DMS79 (cell line): ENCODE measurements at regions not wholly inside any gene's neighbourhood (a gene's known extent, or its start where the extent isn't known, plus 50 kb on each side); places are given as distances from the start of the nearest gene placed in this dataset.
"Not testable (repeated sequence)": the region's sequence is repeated elsewhere in the genome, so short reads cannot be mapped to it uniquely, and the experiment has no call there.

Source experiments
- DNase-seq: peaks from one replicate; lab custom pipeline; 2025; lab: John Stamatoyannopoulos, UW

DNA sequence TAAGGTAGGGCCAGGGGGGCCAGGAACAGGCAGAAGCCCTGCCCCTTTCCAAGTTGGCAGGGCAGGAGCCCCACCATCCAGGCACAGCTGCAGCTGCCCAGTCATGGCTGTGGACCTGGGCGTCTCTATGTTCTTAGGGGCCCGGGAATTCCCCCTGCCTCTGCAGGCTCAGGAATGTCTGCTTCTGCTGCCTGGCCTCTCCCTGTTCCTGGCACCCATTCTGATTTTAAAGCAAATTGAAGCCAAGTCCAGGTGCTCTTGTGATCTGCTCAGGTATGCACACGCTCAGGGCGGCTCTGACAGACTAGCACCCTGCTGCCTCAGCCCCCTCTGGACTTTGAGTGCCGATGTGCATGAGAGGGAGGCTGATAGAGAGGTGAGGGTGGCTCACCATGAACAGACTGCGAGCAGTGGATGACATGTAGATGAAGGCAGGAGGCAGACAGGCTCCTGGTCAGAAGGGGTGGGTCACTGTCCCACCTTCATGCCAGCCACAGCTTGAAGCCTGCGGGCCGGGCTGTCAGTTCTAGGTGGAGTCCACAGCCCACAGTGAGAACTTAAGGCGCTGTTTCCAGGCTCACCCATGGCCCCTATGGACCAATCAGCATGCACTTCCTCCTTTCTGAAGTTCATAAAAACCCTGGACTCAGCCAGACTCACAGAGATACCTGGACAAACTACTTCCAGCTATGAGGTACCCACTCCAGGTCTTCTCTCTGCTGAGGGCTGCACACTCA is 747.8 kb upstream of the GBE1 start:
- DNase-seq: no peak

GRCh38 chr3:82506204-82506603 is 744.8 kb upstream of the GBE1 start:
- no peak for DNase-seq

DNA sequence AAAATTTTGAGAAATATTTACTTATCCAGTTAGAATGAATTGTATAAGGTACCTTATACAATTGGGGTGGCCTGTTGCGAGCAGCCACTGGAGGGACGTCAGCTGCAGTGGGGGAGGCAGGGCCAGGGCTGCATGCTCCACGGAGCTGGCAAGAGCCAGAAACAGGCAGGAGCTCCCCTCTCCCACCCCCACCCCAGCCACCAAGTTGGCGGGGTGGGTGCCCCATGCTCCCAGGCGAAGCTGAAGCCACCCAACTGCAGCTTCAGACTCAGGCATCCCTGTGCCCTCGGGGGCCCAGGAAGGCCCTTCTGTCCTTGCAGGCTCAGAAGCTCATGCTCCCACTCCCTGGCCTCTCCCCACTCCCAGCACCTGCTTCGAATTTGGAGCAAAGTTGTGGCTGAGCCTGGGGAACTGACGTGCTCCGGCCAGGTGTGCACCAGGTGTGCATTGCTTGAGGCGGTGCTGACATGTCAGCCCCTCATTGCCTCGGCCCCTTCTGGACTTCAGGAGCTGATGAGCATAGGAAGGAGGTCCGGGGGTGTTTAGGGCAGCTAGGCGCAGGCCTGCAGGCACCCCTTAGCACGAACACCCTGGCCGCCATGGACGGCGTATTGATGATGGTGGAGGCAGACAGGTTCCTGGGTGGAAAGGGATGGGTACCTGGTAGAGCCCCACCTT is 743.8 kb upstream of the GBE1 start:
- DNase-seq: no peak

- no peak for DNase-seq
Observed at GRCh38 chr3:82498186-82498585, 736.7 kb upstream of the GBE1 start.

- DNase-seq: no peak
Observed at GRCh38 chr3:82496890-82497560, 735.6 kb upstream of the GBE1 start.

DNA sequence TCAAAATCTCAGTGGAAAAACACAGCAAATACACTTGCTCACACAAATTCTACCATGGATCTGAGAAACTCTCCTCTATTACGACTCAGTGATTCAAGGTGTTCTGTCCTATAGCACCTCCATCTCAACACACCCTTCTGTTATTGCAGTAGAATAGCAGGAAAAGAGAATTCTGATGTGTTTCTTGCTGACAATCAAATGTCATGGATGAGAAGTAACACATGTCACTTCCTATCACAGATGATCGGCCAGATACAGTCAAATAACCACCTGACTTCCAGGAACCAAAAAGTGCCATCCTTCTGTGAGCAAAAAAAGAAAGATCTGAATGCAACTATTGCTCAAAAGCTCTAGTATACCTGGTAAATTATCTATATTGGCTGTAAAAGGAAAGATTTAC is 734.2 kb upstream of the GBE1 start:
- DNase-seq: no peak

DNA sequence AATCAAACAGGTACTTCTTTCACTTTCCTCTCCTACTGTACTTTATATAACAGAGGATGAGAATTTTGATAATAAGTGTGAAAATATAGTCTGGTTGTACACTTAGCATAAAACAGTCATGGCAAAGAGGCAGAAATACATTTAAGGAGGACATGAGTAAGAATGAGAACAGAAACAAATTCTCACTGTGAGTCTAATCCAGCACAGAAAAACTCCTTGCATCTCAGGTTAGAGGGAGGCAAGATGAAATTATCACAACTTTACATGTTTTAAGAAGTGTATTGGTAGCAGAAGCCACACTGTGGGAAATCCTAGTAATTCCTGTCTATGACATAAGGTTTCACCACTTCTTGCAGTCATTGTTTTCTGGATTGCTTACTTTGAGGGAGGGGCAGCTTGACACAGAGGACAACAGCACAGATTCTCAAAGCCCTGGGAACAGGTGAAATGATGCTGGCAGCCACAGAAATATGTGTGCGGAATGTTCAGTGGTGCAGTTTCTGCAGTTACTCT is 733.6 kb upstream of the GBE1 start:
- no peak for DNase-seq

DNA sequence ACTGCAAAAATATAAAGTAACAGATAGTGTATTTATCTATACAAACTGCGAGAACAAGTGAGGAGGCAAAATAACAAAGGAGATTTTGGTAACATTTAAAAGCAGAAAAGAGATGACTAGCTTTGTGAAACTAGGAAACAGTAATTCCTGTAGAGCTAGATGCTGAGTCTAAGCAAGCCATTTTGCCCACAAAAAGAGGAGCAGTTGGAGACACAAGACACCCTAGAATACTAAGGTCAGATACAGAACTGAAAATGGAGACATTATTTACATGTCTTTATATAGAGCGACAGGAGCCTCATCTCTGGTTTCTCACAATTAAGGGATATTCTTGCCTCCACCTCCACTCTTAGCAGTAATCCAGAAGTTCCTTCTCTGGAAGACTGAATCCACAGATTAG is 732.4 kb upstream of the GBE1 start:
- no peak for DNase-seq

GRCh38 chr3:82475306-82475705 is 713.9 kb upstream of the GBE1 start:
- DNase-seq: no peak

GRCh38 chr3:82474711-82475110 is 713.3 kb upstream of the GBE1 start:
- no peak for DNase-seq

DNA sequence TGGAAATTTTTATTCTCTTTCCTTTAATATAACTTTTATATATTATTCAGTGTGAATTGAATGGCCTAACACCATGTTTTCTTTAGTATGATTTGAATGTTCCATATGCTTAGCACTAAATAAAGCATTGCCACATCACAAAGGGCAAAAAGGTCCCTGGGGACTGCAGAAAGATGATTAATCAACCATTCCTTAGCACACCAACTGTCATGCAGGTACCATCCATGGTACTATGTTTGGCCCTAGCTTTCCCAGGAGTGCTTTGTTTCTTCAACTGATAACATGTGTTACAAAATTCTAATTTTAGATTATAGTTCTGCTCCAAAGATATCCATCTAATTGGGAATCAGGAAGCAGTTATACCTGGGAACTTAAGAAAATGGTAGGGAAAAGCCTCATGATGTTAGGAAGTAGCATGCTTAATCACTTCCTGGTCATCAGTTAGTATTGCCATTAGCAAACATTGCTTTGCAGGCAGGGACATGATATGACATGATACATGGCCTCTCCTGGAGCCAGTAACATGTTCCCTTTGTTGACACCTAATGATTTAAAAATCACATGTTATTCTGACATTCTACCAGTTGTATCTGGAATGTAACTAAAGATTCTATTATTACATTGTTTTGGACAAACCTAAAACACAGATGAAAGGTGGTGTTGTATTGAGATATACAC is 712.6 kb upstream of the GBE1 start:
- no peak for DNase-seq

GRCh38 chr3:82467051-82467450 is 705.6 kb upstream of the GBE1 start:
- DNase-seq: no peak

DNA sequence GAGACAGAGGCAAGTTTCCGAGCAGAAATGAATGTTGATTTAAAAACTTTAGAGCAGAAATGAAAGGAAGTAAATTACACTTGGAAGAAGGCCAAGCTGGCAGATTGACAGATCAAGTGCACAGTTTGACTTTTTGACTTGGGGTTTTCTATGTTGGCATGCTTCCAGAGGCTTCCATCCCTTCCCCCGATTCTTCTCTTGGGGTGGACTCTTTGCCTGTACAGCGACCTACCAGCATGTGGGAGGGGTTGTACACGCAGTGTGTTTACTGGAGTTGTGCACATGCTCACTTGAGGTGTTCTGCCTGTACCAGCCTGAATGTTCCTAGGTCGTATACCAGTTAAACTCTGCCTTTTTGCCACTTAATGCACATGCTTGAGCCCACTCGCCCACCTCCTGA is 701.5 kb upstream of the GBE1 start:
- no peak for DNase-seq

GRCh38 chr3:82461049-82461889 is 699.8 kb upstream of the GBE1 start:
- DNase-seq: no peak

GRCh38 chr3:82448320-82448719 is 686.9 kb upstream of the GBE1 start:
- no peak for DNase-seq

DNA sequence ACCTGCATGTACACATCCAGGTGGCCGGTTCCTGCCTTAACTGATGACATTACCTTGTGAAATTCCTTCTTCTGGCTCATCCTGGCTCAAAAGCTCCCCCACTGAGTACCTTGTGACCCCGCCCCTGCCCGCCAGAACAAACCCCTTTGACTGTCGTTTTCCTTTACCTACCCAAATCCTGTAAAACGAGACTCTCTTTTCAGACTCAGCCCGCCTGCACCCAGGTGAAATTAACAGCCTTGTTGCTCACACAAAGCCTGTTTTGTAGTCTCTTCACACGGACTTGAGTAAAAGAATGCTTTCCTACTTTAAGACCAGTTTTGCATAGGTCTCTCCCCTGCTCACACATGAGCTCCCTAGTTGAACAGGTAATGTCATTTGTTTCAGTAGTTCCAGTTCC is 667.4 kb upstream of the GBE1 start:
- not testable (repeated sequence) for DNase-seq

GRCh38 chr3:82424031-82424339 is 662.5 kb upstream of the GBE1 start:
- DNase-seq: no peak

DNA sequence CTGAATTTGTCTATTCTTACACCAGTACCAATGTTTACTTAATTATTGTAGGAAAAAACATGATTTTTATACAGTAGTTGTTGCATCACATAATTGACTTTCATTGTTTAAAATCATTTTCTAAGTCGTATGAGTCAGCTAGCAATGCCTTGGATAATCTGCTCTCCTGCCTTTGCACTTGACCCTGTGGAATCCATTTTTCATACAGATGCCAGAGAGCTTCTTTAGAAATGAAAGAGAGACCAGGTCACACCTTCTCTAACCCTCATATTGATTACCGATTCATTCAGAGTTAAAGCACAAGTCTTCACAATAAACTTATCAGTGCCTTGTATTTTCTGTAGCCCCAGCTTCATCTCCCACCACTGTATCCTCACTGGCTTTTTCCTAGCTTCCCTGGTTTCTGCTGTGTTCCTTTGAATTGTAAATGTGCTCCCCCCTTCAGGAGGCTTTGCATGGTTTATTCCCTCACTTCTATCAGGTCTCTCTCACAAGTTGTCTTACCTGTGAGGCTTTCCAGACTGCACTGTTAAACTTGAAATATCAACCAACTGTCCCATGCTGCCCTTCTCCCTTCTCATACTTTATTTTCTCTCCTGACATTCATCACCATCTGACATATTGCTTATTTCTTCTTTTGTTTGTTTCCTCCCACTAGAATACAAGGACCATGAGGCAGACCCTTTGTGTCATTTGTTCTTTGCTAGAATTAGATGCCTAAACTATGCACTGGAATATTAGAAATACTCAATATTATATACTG is 662.0 kb upstream of the GBE1 start:
- no peak for DNase-seq

- DNase-seq: no peak
Observed at GRCh38 chr3:82416830-82417229, 655.4 kb upstream of the GBE1 start.

DNA sequence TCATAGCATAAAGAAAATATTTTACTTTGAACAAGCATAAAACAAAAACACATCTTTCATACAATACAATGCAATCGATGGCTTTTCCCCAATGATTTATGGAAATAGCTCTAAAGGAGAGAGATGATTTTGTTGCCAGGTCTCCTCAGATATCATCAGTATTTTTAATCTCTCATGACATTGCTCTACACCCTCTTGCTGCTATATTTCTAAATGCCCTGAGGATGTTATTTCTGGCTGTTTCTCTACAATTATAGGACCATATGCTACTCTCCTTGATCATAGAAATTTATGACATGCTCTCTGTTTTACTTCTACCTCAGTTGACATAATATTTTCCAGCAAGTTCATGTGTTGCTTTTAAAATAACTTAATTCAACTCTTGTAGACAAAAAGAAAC is 654.9 kb upstream of the GBE1 start:
- DNase-seq: no peak

- DNase-seq: no peak
Observed at GRCh38 chr3:82413171-82413570, 651.7 kb upstream of the GBE1 start.
